ENCODE measurements at regions not wholly inside any gene's neighbourhood (a gene's known extent, or its start where the extent isn't known, plus 50 kb on each side); places are given as distances from the start of the nearest gene placed in this dataset.

DNA sequence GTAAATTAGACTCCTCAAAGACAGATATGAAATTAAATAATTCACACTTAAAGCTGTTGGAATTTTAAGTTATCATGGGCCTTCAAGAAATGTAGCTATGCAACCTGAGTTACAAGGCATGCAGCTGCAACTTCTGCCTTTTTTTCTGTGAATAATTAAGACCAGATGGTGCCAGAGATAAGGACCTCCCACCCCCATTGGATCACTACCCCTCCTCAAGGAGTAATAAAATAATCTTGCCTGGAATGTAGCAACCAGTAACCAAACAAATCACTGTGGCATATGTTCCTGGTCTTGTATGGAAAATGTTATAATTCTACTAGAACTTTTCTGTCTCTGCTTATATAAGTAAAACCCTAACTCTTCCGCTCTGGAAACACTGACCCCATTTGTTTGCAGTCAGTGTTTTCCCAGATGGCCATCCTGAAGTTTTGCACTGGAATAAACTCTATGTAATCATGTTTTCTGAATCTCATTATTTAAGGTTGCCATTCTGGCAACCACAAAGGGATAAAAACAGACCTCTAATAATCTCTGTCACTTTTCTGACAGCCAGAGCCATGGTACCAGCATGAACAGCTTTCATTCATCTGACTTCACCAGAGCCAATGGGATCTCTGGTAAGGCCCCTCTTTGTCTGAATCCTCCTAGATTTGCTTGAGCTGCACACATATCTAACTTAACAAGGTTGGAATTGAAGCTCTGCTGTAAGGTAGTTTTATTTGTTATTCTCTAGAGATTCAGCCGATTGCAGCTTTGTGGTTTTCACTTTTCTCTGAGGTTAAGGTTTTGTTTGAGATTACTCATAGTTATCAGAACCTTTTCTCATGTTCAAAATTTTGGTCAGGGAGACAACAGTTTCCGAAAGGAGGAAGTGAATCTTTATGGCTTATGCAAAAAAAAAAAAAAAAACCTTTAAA, 274.6 kb downstream of the NAF1 start:
- CTCF ChIA-PET (ENCODE audit: partially characterized antibody), result interaction anchor here (0.9 to 1.3 kb wide), 2 partner anchors 19 to 26 kb away, joined by 3 read pairs; no protein-coding TSS in a partner anchor
- WGBS, 2 experiments (ENCODE audit: extremely low coverage in 1 of 2, insufficient coverage in 1 of 2, insufficient read length in 1 of 2, insufficient replicate concordance in 2 of 2, low coverage in 1 of 2, low lambda C conversion rate in 2 of 2, missing lambda C conversion rate in 1 of 2), result 91% methylated on average over 3 of the region's 3 CpGs; no CpG with 5 or more reads in 1 of the 2 experiments
- no peak for FAIRE-seq

More for the DNA sequence above, 274.6 kb downstream of the NAF1 start:
- H3K36me3 ChIP-seq (ENCODE audit: control insufficient read depth in 2 of 4, insufficient read depth in 4 of 4, low read length in 3 of 4), result no peaks in the 10 kb centered on the region
- TF ChIP-seq JUND (IDR thresholded peaks at IDR 0.05; ENCODE audit: low read length) (no peak), BACH1 (IDR thresholded peaks at IDR 0.05; ENCODE audit: low read length) (no peak), SIX5 (IDR thresholded peaks at IDR 0.05; ENCODE audit: low read depth, low read length) (no peak), SRF (IDR thresholded peaks at IDR 0.05; ENCODE audit: low read depth, low read length) (no peak), EP300 (IDR thresholded peaks at IDR 0.05; ENCODE audit: borderline replicate concordance in 1 of 2, low read depth in 2 of 2, low read length in 2 of 2) (no peak), ATF3 (IDR thresholded peaks at IDR 0.05; ENCODE audit: insufficient read depth, low read depth, low read length) (no peak), ZNF274 (IDR thresholded peaks at IDR 0.05; ENCODE audit: borderline replicate concordance, extremely low read depth, low read length) (no peak), FOSL1 (IDR thresholded peaks at IDR 0.05; ENCODE audit: insufficient read depth, low read depth, low read length) (no peak)
- H3K23ac ChIP-seq (ENCODE audit: insufficient read length), result no peak overlapping the region
- H3K9me3 ChIP-seq (ENCODE audit: insufficient read depth in 2 of 2, low read depth in 1 of 2, low read length in 1 of 2), result no peaks in the 10 kb centered on the region
- H3K9ac ChIP-seq (replicated peaks in 1 of 4; ENCODE audit: extremely low read depth in 1 of 4, low read depth in 3 of 4, low read length in 3 of 4), result no peak overlapping the region
- no peaks in the 10 kb centered on the region for H3K79me1 ChIP-seq (ENCODE audit: low read depth, low read length)
- DNase-seq (ENCODE audit: low read depth in 1 of 2, low spot score in 2 of 2), result no peak
- H2AK5ac ChIP-seq (ENCODE audit: low read depth, low read length), result no peak overlapping the region
- H2BK15ac ChIP-seq (ENCODE audit: low read length), result no peak overlapping the region
- peaks cover 0 to 2% (median 0%) of the 10 kb centered on the region in 4 experiments; a peak in 1 of 7 replicates for H3K4me1 ChIP-seq (replicated peaks in 1 of 4; ENCODE audit: control insufficient read depth in 3 of 4, insufficient read depth in 4 of 4, low read length in 3 of 4)
- no peak overlapping the region for H3K18ac ChIP-seq (ENCODE audit: extremely low read depth, low read length)
- no peak overlapping the region for H2BK5ac ChIP-seq (ENCODE audit: low read depth, low read length)
- H3K27me3 ChIP-seq (replicated peaks in 1 of 4; ENCODE audit: control insufficient read depth in 3 of 4, extremely low read depth in 1 of 4, insufficient read depth in 3 of 4, low read length in 3 of 4), result no peaks in the 10 kb centered on the region
- H3K14ac ChIP-seq (ENCODE audit: insufficient read length), result no peak overlapping the region
- H3K4me3 ChIP-seq (ENCODE audit: extremely low read depth in 1 of 4, insufficient read depth in 2 of 4, low read depth in 3 of 4, low read length in 4 of 4), result no peak overlapping the region
- H2AFZ ChIP-seq (ENCODE audit: low read length), result no peak overlapping the region
- no peak overlapping the region for H2BK120ac ChIP-seq (replicated peaks; ENCODE audit: low read depth, low read length)
- POLR2A ChIA-PET (ENCODE audit: partially characterized antibody), result no interaction called here
- H3K56ac ChIP-seq (replicated peaks; ENCODE audit: insufficient read length, low read depth, low read length), result no peak overlapping the region
- H2BK20ac ChIP-seq (ENCODE audit: low read length), result no peak overlapping the region
- no peak overlapping the region for H4K8ac ChIP-seq (ENCODE audit: extremely low read depth, insufficient read depth, low read length)
- no peaks in the 10 kb centered on the region for H3K79me2 ChIP-seq (ENCODE audit: control insufficient read depth in 1 of 2, insufficient read depth in 2 of 2, low read length in 2 of 2)
- no peak overlapping the region for H3K27ac ChIP-seq (ENCODE audit: low read depth, low read length)
- H3K4me2 ChIP-seq (ENCODE audit: insufficient read depth in 1 of 2, low read depth in 2 of 2, low read length in 2 of 2), result no peak overlapping the region
- no peak overlapping the region for H4K5ac ChIP-seq (ENCODE audit: insufficient read length, low read depth, low read length)
- H2BK12ac ChIP-seq (ENCODE audit: low read depth, low read length), result no peak overlapping the region
- H3K23me2 ChIP-seq (ENCODE audit: low read depth, low read length), result no peaks in the 10 kb centered on the region
- no peak overlapping the region for H3K4ac ChIP-seq (replicated peaks; ENCODE audit: insufficient read length, low read depth, low read length)
- H4K20me1 ChIP-seq (replicated peaks in 1 of 2; ENCODE audit: control insufficient read depth in 1 of 2, insufficient read depth in 2 of 2, low read length in 2 of 2), result no peaks in the 10 kb centered on the region
- no peak overlapping the region for H4K91ac ChIP-seq (replicated peaks; ENCODE audit: insufficient read length, low read length)

Measured in H1 (cell line).